SK-N-SH (cell line): ENCODE measurements at regions not wholly inside any gene's neighbourhood (a gene's known extent, or its start where the extent isn't known, plus 50 kb on each side); places are given as distances from the start of the nearest gene placed in this dataset.
A peak's percentile ranks its signal among the peaks of the same experiment; 100 is the strongest.

ENCODE experiments used
- CTCF ChIA-PET: fragments of 300-600, 350-600 bp; formaldehyde crosslinking; extraction: SDS; loops from one replicate; lab custom pipeline; 2021; lab: Yijun Ruan, JAX
- POLR2A ChIA-PET: fragments of 350-600 bp; sonication (Branson Sonifier 250); formaldehyde crosslinking; extraction: SDS; loops from one replicate; lab custom pipeline; 2020; ENCODE audit warnings: antibody characterized with exemption, inconsistent platforms; lab: Yijun Ruan, JAX
- DNase-seq: peaks from one replicate; pipeline ENCODE4 v3.0.0; 2012
- H2AFZ ChIP-seq: fragments of 200-600 bp; sonication (generic); 2 replicates; pipeline ENCODE4 v1.8.1; 2016; ENCODE audit warnings: antibody characterized with exemption, mild to moderate bottlenecking, low read depth
- H3F3A ChIP-seq: fragments of 200-600 bp; sonication (generic); replicated peaks from 2 replicates; pipeline ENCODE3; 2016; ENCODE audit warnings: antibody characterized with exemption, mild to moderate bottlenecking; ENCODE audit not compliant: insufficient read depth
- H3K27ac ChIP-seq, 2 experiments: fragments of 200-500 bp in 1 of 2; fragments of 200-600 bp in 1 of 2; sonication (Bioruptor generic) in 1 of 2; sonication (generic), shearing (Covaris generic) in 1 of 2; 2 replicates each; pipeline versions ENCODE4 v1.5.1 to v1.6.1; 2014 to 2016; ENCODE audit warnings: low read depth in 2 of 2, inconsistent platforms in 1 of 2, low read length in 1 of 2, mild to moderate bottlenecking in 1 of 2, mixed read lengths in 1 of 2
- H3K27me3 ChIP-seq: fragments of 200-600 bp; sonication (generic), shearing (Covaris generic); 2 replicates; pipeline ENCODE4 v1.6.1; 2016; ENCODE audit warnings: mixed run types; ENCODE audit not compliant: insufficient read depth
- H3K36me3 ChIP-seq, 2 experiments: fragments of 200-500 bp in 1 of 2; fragments of 200-600 bp in 1 of 2; sonication (Bioruptor generic) in 1 of 2; sonication (generic) in 1 of 2; replicated peaks in 1 of 2; 2 replicates each; pipeline versions ENCODE3 to v1.5.1; 2014 to 2016; ENCODE audit warnings: low read length in 1 of 2, mild to moderate bottlenecking in 1 of 2; ENCODE audit not compliant: insufficient read depth in 2 of 2, control insufficient read depth in 1 of 2
- H3K4me1 ChIP-seq, 2 experiments: fragments of 200-500 bp in 1 of 2; fragments of 200-600 bp in 1 of 2; sonication (Bioruptor generic) in 1 of 2; sonication (generic), shearing (Covaris generic) in 1 of 2; 2 replicates each; pipeline versions ENCODE4 v1.5.1 to v1.6.1; 2014 to 2016; ENCODE audit warnings: low read depth in 1 of 2, low read length in 1 of 2, mixed run types in 1 of 2; ENCODE audit not compliant: insufficient read depth in 2 of 2, control insufficient read depth in 1 of 2
- H3K4me2 ChIP-seq: fragments of 200-600 bp; sonication (generic), shearing (Covaris generic); 2 replicates; pipeline ENCODE4 v1.6.1; 2017; ENCODE audit warnings: mixed run types
- H3K4me3 ChIP-seq, 2 experiments: fragments of 200-500 bp in 1 of 2; fragments of 200-600 bp in 1 of 2; sonication (Bioruptor generic) in 1 of 2; sonication (generic), shearing (Covaris generic) in 1 of 2; 2 replicates each; pipeline versions ENCODE4 v1.5.1 to v1.8.1; 2014 to 2016; ENCODE audit warnings: low read depth in 2 of 2, inconsistent platforms in 1 of 2, low read length in 1 of 2, mild to moderate bottlenecking in 1 of 2, mixed read lengths in 1 of 2, moderate library complexity in 1 of 2
- H3K79me2 ChIP-seq: fragments of 200-600 bp; sonication (generic); 2 replicates; pipeline ENCODE4 v1.8.1; 2017; ENCODE audit warnings: mild to moderate bottlenecking; ENCODE audit not compliant: insufficient read depth
- H3K9ac ChIP-seq: fragments of 200-600 bp; sonication (generic); 2 replicates; pipeline ENCODE4 v1.6.1; 2017; ENCODE audit warnings: mixed run types
- H3K9me2 ChIP-seq: fragments of 200-600 bp; sonication (generic); 2 replicates; pipeline ENCODE4 v1.6.1; 2017; ENCODE audit warnings: mixed run types
- H3K9me3 ChIP-seq: fragments of 200-600 bp; sonication (generic); 2 replicates; pipeline ENCODE4 v1.6.1; 2017; ENCODE audit warnings: mixed run types, mild to moderate bottlenecking, moderate library complexity
- H4K20me1 ChIP-seq: fragments of 200-600 bp; sonication (generic); 2 replicates; pipeline ENCODE4 v1.6.1; 2017; ENCODE audit warnings: mild to moderate bottlenecking, mixed run types; ENCODE audit not compliant: insufficient read depth
- EP300 ChIP-seq, 2 experiments: IDR thresholded peaks; 2 replicates each; pipeline versions ENCODE4 v1.4.0 to v1.6.1; 2012; ENCODE audit warnings: borderline replicate concordance in 1 of 2, low read depth in 1 of 2, low read length in 1 of 2
- FOXJ3 ChIP-seq: sonication (generic); formaldehyde crosslinking; IDR thresholded peaks from 2 replicates; pipeline ENCODE4 v1.5.1; 2020; ENCODE audit warnings: mild to moderate bottlenecking, missing genetic modification reagents
- FOXM1 ChIP-seq: IDR thresholded peaks from 2 replicates; pipeline ENCODE4 v1.4.0; 2012; ENCODE audit warnings: low read depth, mild to moderate bottlenecking
- GATA2 ChIP-seq: sonication (generic); formaldehyde crosslinking; IDR thresholded peaks from 2 replicates; pipeline ENCODE4 v1.5.0; 2020; ENCODE audit warnings: mild to moderate bottlenecking, missing genetic modification reagents
- PBX3 ChIP-seq: IDR thresholded peaks from 2 replicates; pipeline ENCODE4; 2012
- POLR2AphosphoS5 ChIP-seq: IDR thresholded peaks from 2 replicates; pipeline ENCODE4 v1.6.1; 2012; ENCODE audit warnings: low read depth, low read length
- RFX5 ChIP-seq: IDR thresholded peaks from 2 replicates; pipeline ENCODE4 v1.6.1; 2012; ENCODE audit warnings: mild to moderate bottlenecking, improper control_type of control experiment, low read length
- TAF1 ChIP-seq: IDR thresholded peaks from 2 replicates; pipeline ENCODE4 v1.6.1; 2012; ENCODE audit warnings: low read depth, mild to moderate bottlenecking, low read length, moderate library complexity, borderline replicate concordance
- TCF12 ChIP-seq: IDR thresholded peaks from 2 replicates; pipeline ENCODE4 v1.4.0; 2012
- WGBS: methylation state at CpG from one replicate; pipeline ENCODE4 v1.1.6; 2017; ENCODE audit warnings: low lambda C conversion rate; 5-methylcytosine and 5-hydroxymethylcytosine counted together
- TF ChIP-seq, protein P1 (sequence below): IDR thresholded peaks from 2 replicates; pipeline ENCODE4 v1.6.1; 2012; ENCODE audit warnings: mild to moderate bottlenecking, low read depth, low read length, moderate library complexity

- H3K27me3 ChIP-seq: no peaks in the 10 kb centered on the region
- H3K79me2 ChIP-seq: no peaks in the 10 kb centered on the region
- WGBS: 5% methylated on average over 1 of the region's 1 CpG
- H3K27ac ChIP-seq: no peak overlapping the region; a peak in 1 of 4 replicates
- no peak overlapping the region for H3K4me3 ChIP-seq
- no peaks in the 10 kb centered on the region for H3K9me3 ChIP-seq
- H3K9ac ChIP-seq: no peak overlapping the region
- TF ChIP-seq EP300 (IDR thresholded peaks at IDR 0.05; ENCODE audit: borderline replicate concordance in 1 of 2, low read depth in 1 of 2, low read length in 1 of 2) (no peak), TAF1 (no peak), TCF12 (no peak)
- H4K20me1 ChIP-seq: no peaks in the 10 kb centered on the region
- POLR2A ChIA-PET: no interaction called here
- no peaks in the 10 kb centered on the region for H3K36me3 ChIP-seq
- peak; percentile 27 for DNase-seq
- H3F3A ChIP-seq: no peaks in the 10 kb centered on the region
- no peaks in the 10 kb centered on the region for H3K9me2 ChIP-seq
- no peaks in the 10 kb centered on the region for H3K4me1 ChIP-seq
- CTCF ChIA-PET: no interaction called here
- H3K4me2 ChIP-seq: no peak overlapping the region
- H2AFZ ChIP-seq: no peak overlapping the region
Observed at GRCh38 chr12:91460469-91460868, 277.9 kb upstream of the DCN start.

DNA sequence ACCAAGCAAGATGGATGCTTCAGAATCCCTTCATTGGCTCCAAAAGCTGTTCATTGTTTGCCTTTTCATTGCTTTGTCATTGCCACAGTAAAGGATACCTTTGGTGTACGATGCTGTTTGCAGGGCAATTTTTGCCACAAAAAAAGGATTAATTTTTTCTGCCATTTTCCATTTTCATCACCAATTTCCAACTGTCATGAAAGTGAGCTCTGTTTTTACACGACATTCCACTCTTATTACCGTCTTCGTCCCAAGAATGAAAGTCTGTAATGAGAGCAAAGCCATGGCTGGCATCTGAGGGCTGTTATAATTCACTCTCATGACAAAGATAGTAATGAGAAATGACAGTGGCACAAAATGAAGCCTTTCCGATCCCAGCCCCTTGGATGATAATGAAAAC, 272.7 kb upstream of the DCN start:
- Histone ChIP-seq H3K27me3 (no peaks in the 10 kb centered on the region), H3K36me3 (no peaks in the 10 kb centered on the region), H4K20me1 (no peaks in the 10 kb centered on the region), H3K4me2 (no peak overlapping the region)
- DNase-seq: no peak
- WGBS: 26% methylated on average over 5 of the region's 5 CpGs
- TF ChIP-seq FOXJ3 (CRISPR knock-in tag): no peak
- TF ChIP-seq, protein P1, sequence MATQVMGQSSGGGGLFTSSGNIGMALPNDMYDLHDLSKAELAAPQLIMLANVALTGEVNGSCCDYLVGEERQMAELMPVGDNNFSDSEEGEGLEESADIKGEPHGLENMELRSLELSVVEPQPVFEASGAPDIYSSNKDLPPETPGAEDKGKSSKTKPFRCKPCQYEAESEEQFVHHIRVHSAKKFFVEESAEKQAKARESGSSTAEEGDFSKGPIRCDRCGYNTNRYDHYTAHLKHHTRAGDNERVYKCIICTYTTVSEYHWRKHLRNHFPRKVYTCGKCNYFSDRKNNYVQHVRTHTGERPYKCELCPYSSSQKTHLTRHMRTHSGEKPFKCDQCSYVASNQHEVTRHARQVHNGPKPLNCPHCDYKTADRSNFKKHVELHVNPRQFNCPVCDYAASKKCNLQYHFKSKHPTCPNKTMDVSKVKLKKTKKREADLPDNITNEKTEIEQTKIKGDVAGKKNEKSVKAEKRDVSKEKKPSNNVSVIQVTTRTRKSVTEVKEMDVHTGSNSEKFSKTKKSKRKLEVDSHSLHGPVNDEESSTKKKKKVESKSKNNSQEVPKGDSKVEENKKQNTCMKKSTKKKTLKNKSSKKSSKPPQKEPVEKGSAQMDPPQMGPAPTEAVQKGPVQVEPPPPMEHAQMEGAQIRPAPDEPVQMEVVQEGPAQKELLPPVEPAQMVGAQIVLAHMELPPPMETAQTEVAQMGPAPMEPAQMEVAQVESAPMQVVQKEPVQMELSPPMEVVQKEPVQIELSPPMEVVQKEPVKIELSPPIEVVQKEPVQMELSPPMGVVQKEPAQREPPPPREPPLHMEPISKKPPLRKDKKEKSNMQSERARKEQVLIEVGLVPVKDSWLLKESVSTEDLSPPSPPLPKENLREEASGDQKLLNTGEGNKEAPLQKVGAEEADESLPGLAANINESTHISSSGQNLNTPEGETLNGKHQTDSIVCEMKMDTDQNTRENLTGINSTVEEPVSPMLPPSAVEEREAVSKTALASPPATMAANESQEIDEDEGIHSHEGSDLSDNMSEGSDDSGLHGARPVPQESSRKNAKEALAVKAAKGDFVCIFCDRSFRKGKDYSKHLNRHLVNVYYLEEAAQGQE: no peak
- no peak for TF ChIP-seq POLR2AphosphoS5
- TF ChIP-seq RFX5: no peak
- no peak for TF ChIP-seq FOXM1
- no peak for TF ChIP-seq GATA2 (CRISPR knock-in tag)
- no peak for TF ChIP-seq PBX3
- TF ChIP-seq, all 33 proteins: peak for 0
- Histone ChIP-seq H3K4me3 (no peak overlapping the region), H3K4me1 (no peaks in the 10 kb centered on the region), H3K27ac (no peak overlapping the region), H3K9me2 (no peaks in the 10 kb centered on the region), H3F3A (no peaks in the 10 kb centered on the region), H3K9me3 (no peaks in the 10 kb centered on the region), H3K79me2 (no peaks in the 10 kb centered on the region), H2AFZ (no peak overlapping the region), H3K9ac (no peak overlapping the region)
- POLR2A ChIA-PET: no interaction called here
- CTCF ChIA-PET: interaction anchor here (1.5 kb wide), 1 partner anchor 73 kb away, joined by 5 read pairs; no protein-coding TSS in a partner anchor
